NCI-H82 treated with DMSO at 0.1 percent for 48 hours (cell line): ENCODE measurements at regions not wholly inside any gene's neighbourhood (a gene's known extent, or its start where the extent isn't known, plus 50 kb on each side); places are given as distances from the start of the nearest gene placed in this dataset.

ENCODE experiments used
- DNase-seq: peaks from one replicate; lab custom pipeline; 2025; ENCODE audit not compliant: unreplicated experiment; lab: John Stamatoyannopoulos, UW

GRCh38 chr18:78303519-78304191 is 676.0 kb upstream of the SALL3 start:
- no peak for DNase-seq

DNA sequence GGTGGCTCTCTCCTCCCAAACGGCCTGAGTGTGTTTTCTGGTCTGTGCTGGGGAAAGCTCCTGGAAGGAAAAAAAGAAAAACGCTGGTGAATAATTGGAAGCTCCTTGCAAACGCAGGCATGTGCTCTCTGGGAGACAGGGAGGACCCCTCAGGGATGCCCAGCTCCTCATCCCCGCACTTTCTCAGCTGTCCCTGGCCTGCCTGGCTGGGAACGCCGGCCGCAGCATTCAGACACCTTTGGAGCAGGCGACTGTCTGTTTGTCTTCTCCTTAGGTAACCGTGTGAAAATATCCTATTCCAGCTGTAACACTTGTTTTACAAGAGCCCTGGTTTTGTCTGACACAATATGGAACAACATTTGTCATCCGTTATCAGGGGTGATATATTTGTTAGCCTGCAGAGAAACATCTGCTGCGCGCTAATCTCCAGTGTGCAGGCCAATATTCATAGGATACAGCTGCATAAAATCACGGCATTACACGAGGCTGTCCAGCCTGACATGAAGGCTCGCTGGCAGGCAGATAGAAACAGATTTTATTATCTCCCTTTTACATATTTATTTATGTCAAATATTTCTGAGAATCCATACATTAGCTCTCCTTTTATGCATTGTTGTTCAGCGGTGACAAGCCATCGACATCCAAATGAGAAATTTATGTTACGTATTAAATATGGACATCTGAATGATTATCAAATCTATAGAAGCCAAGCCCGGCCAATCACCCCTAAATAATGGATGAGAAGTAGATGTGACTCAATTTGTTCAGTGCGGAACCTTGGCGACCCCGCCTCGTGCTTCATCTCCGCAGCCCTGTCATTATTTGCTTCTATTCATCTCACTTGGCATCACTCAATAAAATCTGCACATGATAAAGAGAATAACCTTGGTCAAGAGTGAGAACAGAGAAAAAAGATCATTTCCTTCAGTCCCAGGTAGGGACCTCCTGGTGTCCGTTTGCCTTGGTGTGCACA is 675.1 kb upstream of the SALL3 start:
- DNase-seq: no peak

- DNase-seq: no peak
Measured at GRCh38 chr18:78305789-78306188, 673.8 kb upstream of the SALL3 start.

DNA sequence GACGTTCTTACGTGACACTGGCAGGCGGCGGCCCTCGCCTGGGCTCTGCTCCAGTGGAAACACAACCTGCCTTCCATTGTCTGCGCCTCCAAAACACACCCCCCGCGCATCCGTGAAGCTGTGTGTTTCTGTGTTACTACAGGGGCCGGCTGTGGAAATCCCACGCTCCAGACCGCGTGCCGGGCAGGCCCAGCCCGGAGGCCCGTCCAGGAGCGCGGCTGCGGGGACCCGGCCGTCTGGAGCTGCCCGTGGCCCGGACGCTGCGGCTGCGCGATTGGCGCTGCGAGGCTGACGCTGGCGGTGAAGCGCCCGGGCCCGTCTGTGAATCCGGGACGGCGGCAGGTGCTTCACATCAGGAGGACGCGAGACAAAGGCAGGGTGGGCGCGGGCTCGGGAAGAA is 670.3 kb upstream of the SALL3 start:
- DNase-seq: no peak

DNA sequence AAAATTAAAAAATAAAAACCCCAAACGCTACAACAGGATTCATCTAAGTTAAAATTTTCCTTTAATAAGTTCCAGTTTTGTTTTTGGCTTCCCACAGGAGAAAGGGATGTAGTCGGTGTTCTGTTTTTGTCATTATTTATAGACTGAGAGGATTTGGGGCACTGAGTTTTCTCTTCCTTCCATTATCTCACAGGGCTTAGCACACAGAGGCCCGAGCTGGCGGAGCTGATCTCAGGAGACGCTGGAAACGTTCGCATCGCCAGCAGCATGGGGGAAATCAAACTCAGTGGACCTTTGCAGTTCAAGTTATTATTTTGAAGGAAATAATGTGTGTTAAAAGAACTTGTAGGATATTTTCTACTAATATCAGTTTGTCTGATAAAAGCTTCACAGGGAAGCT is 669.7 kb upstream of the SALL3 start:
- no peak for DNase-seq

- DNase-seq: no peak
Measured at GRCh38 chr18:78319264-78319663, 660.4 kb upstream of the SALL3 start.

DNA sequence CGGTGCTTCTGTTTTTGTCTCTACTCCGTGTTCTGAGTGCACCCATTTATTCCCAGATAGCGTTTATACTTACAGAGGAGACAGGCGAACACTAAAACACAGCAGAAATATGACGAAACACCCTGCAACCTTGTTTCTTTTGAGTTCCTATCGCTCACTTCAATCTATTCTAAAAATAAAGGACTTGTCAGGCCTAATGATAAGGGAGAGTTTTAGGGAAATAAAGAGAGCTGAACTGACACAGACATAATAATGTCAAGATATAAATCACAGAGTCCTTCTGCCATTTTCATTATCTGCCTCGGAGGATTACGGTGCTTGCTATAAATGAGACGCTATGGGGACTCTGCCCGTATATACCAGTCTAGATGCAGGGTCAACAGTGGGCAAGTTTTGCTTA is 659.7 kb upstream of the SALL3 start:
- no peak for DNase-seq

- no peak for DNase-seq
Measured at GRCh38 chr18:78321402-78321801, 658.2 kb upstream of the SALL3 start.

GRCh38 chr18:78323453-78324197 is 656.0 kb upstream of the SALL3 start:
- no peak for DNase-seq

GRCh38 chr18:78327643-78328042 is 652.0 kb upstream of the SALL3 start:
- no peak for DNase-seq

DNA sequence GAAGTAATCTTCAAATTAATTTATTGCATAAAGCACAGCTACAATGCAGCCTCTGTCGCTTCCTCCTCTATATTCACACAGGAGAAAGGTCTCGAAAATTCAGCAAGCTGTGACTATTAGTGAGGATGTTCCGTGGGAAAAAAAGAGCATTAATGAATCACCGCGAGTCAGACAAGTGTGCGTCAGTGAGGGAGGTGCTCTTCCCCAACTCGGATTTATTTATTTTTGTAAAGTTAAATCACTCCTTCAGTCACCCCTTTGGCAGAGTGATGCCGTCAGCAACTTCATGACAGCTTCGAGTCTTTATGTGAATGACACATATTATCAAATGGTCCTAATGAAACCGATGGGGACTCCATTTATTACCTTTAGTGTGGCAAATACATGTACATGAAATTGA is 648.9 kb upstream of the SALL3 start:
- DNase-seq: no peak

DNA sequence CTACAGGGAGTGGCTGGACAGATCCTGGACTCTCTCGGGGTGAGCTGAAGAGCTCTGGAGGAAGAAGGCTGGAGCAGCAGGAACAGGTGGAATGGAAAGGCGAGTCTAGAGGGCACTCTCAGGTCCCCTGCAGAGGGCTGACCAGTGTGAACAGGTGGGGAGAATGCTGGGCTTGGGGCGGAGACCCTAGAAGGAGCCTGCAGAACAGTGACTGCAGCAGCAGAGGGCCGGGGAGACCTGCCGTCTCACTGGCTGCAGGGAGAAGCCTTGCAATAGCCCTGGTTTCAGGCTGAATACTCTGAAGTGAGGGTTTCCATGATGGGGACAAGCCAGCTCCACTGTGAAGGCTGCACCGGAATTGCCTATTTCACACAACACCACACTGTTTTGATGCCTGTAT is 626.7 kb upstream of the SALL3 start:
- DNase-seq: no peak

DNA sequence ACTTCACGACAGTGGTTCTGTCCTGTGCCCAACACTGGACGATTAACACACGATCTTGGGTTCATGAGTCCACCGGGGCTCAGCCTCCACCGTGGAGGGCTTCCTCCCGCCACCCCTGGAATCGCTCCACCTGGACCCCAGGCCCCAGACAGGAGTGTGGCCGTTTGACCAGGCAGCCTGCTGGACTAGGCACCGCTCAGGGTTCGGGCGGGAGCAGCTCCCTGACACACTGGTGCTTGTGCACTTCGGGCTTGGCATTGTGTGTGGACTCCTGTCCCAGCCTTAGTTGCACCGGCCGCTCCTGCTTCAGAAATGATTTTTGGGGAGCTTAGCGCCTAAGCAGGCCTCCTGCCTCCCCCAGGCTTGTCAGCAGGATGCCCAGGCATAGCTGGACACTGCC is 617.4 kb upstream of the SALL3 start:
- no peak for DNase-seq

GRCh38 chr18:78363556-78364387 is 615.8 kb upstream of the SALL3 start:
- no peak for DNase-seq

DNA sequence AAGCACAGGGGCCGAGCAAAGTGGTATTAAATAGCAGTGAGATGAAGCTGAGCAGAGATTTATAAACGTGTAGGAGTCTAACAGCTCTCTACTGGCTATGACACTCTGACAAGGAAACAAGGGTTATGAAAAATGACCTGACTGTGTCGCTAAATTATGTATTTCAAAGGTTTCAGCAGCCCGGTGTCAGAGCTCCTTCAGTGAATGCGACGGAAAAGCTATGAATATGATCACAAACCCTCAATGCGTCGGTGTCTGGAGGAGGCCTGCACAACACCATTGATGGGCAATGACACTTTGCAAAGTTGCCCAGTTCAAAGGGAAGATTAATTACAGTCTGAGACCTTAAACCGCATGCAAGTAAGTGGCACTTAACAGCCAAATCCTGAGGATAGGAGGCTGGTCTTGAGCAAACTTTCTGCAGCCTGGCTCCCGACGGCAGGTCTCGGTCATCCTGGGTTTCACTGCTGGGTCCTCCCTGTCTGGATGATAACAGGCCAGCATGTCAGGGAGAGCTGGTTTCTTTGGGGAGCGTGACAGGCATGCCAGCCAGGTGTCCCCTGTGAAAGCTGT is 615.1 kb upstream of the SALL3 start:
- DNase-seq: no peak

GRCh38 chr18:78367996-78368395 is 611.6 kb upstream of the SALL3 start:
- DNase-seq: no peak

DNA sequence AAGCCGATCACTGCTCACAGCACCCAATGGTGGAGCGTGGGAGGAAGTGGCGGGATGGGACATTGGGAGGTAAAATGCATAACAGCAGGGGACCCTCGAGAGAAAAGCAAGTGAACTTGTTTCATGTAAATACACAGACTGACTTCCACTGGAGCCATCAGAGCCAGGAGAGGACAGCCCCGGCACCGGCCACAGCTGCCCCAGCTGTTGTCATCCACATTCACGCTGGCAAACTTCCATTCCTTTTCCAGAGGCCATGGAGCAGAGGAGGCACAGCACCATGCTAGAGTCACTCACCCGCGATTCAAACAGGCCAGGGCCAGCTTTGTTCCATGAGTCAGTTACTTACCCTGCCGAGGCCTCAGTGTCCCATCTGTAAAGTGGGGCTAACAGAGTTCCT is 610.9 kb upstream of the SALL3 start:
- no peak for DNase-seq

DNA sequence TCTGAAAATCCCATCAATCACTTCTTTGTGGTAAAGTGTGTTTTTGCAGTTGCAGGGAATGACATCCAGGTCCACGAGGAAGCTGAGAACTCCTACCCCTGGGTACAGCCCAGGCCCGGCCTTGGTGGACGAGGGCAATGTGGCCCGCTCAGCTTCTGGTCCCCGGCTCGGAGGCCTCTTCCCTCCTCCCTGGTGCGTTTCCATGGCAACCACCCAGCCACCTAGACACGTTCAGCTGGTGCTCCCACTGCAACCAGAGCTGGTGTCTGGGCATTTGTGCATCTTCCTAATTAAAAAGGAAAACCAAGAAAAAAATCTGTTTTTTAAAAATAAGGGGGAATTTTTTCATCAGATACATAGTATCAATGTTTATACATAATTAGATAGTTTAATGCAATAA is 603.6 kb upstream of the SALL3 start:
- DNase-seq: no peak

GRCh38 chr18:78378403-78378802 is 601.2 kb upstream of the SALL3 start:
- DNase-seq: no peak

DNA sequence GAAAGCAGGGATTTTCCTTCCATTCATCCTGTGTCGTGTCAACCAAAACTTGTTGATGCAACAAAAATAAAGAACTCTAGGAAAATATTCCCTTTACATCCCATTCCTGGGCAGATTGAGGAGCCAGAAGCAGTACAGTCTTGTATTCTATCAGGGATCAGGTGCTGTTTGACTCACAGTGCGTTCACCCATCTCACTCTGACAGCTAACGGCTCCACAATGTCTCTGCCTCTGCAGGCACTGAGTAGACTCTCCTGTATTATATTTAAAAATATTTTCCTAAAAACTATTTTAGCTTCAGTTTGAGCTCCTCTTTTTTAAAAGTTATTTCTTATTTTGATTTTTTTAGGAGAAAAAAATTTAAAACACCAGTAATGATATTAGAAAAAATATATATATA is 600.6 kb upstream of the SALL3 start:
- DNase-seq: no peak
